CD4-positive, alpha-beta T cell treated with Interferon alpha-2 for 1 hour (primary cell): ENCODE measurements at regions not wholly inside any gene's neighbourhood (a gene's known extent, or its start where the extent isn't known, plus 50 kb on each side); places are given as distances from the start of the nearest gene placed in this dataset.
"Not testable (repeated sequence)": the region's sequence is repeated elsewhere in the genome, so short reads cannot be mapped to it uniquely, and the experiment has no call there.

Experiments
- DNase-seq, 2 donors: peaks; one replicate each; pipeline ENCODE4 v3.0.0-alpha.2; 2020 to 2022

DNA sequence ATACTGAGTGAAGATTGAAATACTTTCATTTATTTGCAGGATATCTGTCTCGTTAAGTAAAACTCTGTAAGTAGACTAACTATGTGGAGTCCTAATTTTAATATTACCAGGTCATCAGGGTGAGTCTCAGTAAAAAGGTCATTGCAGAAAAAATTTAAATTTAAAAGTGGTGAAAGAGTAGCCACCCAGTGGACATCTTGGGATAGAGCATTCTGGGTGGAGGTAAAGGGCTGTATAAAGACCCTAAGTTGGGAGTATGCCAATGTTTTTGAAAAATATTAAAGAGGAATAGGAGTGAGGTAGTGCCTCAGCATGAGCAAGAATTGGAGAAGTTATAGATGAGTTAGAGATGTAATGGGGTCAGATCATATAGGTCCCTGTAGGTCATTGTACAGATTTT lies 145.5 kb downstream of the HMHB1 start:
- no peak for DNase-seq

DNA sequence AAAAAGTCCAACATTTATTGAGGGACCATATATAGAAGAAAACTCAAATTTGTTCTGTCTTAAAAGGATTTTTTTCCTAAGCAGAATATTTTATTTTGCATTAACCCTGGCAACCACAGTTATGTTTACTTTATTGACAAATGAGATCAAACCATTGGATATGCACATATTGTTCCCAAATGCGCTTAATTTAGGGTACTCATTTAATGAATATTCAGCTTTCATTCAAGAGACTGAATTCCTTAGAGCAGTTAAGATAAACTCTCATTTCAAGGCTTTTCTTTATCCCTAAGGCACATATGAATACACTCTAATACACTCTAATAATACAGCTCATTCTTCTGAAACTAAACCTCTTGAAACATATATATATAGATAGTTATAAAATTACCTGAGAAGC lies 150.2 kb downstream of the HMHB1 start:
- DNase-seq, result no peak

DNA sequence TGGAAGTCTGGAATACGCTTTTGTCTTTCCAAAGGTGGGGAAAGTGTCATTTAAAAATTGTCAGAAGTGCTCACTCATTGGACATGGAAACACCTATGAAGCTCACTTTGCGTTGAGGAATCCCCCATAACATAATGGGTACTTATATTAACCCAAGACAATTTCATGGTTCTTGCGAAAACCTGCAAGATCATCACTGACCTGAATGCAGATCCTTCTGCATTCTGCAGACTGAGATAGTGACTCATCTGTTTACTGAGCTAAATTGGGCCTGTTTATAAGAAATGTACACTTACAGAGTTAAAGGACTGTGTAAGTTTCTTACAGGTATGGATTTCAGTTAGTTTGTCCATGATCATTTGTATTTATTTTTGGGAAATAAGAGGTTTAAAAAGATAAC lies 153.0 kb downstream of the HMHB1 start:
- no peak for DNase-seq

DNA sequence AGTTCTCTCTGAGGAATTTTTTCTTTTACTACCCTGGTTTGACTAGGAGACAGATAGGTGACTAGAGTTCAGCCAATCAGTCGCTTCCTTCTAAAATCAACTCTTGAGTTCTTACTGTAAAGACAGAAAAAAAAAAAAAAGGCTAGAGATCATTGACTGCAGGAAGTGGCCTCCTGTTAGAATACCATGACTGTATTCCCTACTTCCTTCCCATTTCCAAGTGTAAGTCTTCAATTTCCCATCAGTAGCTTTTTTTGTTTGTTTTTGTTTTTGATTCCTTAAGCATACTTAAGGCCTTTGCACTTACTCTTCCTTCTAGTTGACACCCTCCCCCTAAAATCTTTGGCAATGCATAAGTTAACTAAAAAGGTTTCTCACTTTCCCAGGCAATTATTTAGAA lies 154.3 kb downstream of the HMHB1 start:
- no peak for DNase-seq

DNA sequence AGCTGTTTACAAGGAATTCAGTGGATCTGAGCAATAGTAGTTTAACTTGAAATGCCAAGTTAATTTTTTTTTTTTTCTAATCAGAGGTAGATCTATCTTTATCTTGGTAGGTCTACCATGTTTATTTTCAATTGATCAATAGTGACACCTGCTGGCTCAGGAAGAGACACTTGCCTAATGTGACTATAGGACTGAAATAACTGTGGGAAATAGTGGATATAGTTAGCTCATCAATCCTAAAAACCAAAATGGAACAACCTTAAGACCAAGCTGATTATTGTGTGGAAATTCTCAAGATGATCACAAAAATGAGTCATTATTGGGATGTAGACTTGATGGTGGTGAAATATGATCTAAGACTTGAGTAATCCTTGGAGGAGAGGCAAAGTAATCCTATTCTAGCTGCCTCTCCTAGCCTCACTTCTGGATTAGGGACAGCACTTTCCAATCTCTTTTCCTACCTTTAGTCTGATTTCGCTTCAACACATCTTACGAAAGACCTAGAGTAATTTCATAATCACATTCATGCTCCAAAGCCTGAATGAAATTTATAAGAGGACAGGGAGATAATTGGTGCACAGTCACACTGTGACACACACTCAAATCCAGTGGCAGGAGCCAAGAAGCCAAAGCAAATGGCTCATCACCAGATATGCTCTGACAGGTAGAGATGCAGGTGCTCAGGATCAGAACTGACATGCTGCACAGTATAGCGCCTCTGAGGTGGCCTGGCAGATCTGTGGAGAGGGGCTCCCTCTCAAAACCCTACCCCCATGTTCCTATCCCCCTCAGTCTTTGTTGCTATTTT lies 156.3 kb downstream of the HMHB1 start:
- DNase-seq, result peak in 1 of 2 donors; percentile 44

DNA sequence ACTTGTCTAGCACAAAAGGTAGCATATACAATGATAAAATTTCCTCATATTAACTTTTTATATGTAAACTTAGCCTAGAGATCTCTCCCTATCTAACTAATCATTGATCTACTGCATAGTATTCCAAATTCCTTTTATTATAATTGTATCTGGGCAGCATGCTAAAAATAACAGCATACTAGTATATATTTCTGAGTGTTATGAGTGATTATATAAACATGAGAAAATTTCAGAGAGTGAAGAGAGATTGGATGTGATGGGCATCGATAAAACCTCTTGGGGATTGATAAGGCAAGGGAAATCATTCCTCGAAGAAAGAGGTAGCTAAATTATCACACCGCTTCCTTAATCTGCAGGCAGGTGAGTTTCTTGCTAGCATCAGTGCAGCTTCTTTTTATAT lies 158.2 kb downstream of the HMHB1 start:
- DNase-seq, result no peak

DNA sequence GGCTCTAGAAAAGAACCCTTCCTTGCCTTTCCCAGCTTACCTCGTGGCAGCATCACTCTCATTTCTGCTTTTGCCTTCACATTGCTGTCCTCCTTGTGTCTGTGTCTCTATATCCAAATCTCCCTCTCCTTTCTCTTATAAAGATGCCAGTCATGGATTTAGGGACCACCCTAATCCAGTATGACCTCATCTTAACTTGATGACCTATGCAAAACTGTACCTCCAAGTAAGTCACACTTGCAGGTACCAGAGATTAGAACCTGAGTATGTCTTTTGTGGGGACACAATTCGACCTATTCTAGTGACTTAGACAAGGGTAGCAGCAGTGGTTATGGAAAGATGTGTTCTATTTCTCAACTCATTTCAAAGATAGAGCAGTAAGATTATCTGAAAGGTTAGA lies 160.1 kb downstream of the HMHB1 start:
- no peak for DNase-seq

DNA sequence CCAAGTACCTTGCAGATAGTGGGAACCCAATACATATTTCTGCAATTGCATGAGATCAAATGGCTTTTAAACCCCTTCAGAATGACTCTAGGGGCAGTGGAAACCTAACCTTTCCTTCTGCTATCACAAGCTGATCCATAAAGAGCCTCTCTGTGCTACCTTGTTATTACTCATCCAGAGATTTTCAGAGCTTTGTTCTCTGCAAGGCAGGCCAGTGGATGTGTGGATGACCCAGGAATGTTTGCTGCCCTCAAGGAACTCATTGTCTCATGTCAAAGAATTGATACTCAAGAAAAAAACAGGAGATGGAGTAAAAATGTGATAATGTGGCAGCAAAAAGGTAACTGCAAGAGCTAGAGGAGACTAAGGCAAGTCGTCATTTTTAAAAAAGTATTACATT lies 164.1 kb downstream of the HMHB1 start:
- no peak for DNase-seq

DNA sequence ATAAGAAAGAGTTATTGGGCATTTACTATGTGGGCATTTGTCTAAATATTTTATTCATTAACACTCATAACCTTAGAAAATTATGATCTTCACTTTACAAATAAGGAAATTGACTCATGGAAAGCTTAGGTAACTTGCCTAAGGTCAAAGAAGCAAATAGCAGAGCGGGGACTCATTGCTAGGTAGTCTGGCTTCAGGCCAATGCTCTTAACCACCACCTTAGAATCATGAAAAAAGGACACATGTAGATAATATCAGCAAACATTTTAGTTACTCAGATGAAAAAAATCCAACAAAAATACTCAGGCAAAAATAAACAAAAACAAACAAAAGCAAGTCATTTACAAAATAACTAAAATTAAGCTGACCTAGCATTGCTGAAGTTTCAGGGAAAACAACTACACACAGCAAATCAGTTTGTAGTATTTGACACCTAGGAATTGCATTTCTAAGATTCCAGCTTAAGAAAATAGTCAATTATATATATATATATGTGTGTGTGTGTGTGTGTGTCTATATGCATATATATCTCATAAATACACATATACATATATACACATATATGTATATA lies 166.0 kb downstream of the HMHB1 start:
- no peak for DNase-seq

DNA sequence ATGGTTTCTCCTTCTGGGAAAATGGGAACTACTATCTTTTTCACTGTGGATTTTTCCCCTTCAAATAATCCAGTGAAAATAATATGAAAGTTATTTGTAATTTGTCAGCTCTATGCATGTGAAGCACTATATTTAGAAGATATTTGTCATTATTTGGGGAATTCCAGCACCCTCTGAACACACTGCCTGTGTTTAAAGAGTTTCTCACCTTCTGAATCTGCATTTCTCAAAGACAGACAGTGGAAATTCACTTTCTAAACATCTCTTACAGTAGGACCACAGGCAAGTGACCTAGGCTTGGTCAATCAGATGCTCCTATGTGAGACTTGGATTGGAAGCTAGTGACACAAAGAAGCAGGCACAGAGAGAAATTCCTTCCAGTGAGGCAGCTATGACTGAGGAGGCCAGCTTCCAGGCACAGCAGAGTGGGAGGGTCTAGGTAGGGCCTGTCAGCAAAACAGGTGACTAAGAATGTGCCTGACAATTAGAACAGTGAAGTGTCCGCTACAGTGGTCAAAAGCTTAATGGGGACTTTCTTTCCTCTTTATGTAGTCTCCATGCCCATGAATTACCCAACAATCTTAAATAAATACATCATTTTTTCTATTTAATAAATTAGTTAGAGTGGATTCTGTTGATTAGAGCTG lies 167.2 kb downstream of the HMHB1 start:
- DNase-seq, result no peak

DNA sequence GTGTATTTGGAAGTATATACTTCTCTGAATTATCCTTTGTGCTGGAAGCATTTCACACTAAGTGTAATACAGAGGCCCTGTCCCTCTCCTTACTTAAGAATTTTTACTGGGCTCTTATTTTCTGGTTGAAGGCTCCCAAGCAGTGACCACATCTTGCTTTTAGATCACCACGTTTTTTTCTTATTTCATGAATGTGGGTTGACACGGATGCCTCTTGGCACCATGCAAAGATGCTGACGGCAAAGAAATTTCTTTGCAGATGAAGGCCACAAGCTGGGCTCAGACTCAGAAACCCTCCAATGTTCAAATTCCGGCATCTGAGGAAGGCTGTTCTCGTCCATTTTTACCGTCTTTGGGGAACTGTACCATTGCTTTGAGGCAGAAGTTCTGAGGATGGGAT lies 168.5 kb downstream of the HMHB1 start:
- no peak for DNase-seq

DNA sequence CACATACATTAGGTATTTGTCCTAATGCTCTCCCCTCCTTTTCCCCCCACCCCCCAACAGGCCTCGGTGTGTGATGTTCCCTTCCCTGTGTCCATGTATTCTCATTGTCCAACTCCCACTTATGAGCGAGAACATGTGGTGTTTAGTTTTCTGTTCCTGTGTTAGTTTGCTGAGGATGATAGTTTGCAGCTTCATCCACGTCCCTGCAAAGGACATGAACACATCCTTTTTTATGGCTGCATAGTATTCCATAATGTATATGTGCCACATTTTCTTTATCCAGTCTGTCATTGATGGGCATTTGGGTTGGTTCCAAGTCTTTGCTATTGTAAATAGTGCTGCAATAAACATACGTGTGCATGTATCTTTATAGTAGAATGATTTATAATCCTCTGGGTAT lies 171.0 kb downstream of the HMHB1 start:
- not testable (repeated sequence) for DNase-seq

DNA sequence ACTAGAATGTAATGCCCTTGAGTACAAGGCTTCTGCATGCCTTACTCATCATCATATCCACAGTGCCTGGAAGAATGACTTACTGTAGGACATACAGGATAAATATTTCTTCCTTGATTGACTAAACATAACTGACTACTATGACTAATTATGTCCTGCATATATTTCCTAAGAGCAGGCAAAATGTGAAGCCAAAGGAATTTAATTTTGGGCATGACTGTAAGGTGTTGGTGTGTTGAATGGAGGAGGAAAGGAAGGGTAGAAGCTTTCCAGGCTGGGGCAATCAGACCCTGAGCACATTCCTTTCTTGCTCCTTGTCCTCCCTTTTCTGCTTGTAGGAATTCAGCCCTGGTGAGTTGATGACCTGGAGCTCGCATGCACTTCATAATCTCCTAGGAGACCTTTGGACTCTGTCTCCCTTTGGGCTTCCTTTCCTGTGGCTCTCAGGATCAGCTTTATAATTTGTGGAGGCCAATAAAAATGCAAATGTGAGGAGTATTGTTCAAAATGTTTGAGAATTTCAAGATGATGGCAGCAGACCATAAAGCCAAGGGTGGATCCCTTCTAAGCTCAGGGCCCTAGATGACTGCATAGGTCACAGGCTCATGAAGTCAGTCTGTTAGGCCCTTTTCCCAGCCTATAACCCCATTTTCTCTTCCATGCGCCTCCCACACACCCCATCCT lies 174.0 kb downstream of the HMHB1 start:
- no peak for DNase-seq

DNA sequence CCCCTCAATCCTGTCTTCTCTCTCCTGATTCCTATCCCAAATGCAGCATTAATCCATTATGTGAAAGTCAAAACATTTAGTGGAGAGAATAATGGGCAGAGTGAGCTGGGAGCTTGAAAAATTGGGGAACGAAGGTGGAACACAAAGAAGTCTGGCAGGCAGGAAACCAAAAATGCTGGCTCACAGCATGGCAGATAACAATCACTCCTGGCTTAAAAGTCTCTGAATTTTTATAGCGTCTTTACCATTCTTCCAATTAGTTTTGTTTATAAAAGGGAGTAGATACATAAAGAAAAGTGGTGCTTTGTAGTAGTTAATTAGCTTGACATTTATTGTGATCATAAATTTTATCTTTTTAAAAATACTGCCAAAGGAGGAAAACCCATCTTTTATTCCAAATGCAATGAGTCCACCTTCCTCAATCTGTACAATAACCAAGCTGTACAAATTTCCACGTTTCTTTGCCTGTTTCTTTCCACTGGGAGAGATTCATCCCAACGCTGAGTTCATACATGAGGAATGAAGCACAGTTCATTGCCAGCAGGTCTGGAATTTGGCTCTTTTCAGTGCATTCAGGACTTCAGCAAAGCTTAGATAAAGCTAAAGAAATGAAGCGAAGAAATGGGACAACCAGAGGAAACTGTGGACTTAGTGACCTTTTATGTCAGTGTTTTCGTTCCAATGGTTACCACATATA lies 174.7 kb downstream of the HMHB1 start:
- no peak for DNase-seq

DNA sequence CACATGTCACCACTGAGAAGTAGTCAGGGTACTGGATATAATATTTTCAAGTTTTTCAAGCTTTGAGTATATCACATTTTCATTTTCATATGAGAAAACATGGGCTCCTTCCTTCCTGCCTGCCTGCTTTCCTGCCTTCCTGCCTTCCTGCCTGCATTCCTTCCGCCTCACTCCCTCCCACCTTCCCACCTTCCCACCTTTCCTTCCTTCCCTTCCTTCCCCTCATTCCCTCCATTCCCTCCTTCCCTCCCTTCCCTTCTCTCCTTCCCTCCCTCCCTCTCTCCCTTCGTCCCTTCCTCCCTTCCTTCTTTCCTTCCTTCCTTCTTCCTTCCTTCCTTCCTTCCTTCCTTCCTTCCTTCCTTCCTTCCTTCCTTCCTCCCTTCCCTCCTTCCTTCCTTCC lies 175.3 kb downstream of the HMHB1 start:
- DNase-seq, result no peak

DNA sequence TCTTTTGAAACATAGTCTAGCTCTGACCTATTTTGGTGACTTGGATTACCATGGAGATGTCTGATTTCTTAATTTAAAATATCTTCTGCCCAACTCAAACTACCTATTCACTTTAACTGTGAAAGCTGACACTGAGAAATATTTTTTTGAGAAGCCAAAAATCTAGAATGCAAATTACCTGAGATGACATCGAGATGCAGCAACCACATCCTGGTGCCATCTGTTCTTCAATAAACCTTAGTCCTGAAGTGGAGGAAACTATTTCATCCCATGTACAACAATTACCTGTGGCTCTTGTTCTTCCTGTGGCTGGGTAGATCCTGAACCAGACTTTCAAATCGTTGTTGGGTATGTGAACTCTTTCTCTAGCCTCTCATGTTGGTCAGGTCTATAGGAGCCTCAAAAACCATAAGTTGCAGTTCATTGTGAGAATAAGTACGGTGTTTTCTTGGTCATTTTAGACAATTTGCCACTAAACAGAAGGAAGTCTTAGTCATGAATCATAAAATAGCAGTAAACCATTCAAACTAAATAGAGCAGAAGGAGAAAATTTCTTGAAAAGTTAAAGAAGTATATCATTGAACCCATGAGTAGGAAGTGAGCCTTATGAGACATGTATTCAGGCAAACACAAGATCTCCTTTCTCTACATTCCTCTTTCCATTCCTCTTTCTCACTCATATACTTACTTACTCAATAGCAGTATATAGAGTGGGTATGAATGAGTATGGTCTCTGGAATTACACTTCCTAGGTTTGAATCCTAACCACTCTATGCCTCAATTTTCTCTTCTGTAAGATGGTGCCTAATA lies 176.0 kb downstream of the HMHB1 start:
- DNase-seq, result no peak

DNA sequence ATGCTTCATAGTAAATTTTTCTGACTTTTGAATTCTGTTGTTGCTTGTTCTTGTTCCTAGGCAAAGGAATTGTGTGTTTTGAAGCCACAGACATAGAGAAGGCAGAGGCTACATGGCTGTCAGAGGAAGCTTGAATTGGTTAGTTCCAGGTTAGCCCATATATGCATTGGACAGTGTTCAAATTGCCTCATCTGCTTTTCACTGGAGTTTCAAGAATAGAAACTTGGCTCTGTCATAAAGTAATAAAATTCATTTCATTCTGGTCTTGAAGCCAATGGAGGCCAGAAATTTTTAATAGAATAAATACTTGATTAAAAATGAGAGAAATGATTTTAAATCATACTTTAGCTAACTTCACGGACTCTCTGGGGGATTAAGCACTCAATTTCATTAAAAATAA lies 178.0 kb downstream of the YIPF5 start:
- DNase-seq, result no peak

DNA sequence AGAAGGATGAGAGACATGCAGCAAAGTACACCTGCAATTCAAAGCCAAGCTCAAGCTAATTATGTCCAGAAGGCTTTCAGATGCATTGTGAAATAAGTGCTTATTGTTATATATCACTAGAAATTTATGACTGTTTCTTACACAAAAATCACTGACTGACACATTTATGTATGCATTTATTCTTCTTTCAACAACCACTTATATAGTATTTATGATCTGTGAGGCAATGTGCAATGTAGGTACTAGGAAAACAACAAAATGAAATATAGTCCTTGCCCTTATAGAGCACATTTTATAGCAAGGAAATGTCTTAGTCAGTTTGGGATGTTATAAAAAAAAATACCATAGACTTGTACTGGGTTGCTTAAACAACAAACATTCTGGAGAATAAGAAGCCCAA lies 167.6 kb downstream of the YIPF5 start:
- DNase-seq, result no peak

DNA sequence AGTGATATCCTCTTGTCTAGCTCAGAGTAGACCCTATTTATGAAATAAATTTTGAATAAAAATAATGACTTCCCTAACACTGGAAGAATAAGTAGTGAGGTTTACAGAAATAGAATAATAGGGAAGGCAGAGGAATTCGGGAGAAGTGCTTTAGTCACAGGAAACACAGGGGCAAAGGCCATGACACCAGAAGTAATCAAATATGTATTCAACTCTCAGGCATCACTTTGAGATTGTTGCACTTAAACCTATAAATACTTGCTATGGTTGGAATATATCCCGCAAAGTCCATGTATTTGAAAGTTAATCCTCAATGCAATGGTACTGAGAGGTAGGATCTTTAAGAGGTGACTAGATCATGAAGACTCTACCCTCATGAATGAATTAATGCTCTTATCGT lies 166.8 kb downstream of the YIPF5 start:
- no peak for DNase-seq

DNA sequence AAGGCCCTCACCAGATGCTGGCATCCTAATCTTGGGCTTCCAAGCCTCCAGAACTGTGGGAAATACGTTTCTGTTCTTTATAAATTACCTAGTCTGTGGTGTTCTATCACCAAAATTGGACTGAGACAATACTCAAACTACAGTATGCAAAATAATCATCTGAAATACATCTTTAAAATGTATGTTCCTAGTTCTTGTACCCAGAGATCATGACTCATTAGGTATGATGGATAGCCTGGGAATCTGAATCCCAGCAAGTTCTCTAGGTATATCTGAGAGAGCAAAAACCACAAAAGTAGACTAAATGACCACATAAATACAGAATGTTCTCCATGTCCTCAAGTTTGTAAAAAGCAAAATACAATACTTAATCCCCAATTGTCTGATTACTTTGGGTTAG lies 166.3 kb downstream of the YIPF5 start:
- no peak for DNase-seq

DNA sequence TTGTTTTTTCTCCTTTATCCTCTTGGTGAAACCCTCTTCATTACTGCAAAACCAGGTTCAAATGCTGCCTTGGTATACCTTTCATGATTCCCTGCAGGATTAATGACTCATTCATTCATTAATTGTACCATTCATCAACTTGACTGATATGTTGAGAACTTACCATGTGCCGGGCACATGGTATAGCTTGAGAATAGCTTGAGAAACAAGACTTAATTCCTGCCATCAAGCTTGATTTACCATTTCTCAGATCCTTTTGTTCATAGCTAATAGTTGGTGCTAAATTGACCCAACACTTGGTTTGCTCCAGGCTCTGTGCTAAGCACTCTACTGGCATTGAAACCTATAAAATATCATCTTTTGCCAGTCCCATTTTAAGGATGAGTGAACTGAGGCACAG lies 165.7 kb downstream of the YIPF5 start:
- DNase-seq, result no peak

DNA sequence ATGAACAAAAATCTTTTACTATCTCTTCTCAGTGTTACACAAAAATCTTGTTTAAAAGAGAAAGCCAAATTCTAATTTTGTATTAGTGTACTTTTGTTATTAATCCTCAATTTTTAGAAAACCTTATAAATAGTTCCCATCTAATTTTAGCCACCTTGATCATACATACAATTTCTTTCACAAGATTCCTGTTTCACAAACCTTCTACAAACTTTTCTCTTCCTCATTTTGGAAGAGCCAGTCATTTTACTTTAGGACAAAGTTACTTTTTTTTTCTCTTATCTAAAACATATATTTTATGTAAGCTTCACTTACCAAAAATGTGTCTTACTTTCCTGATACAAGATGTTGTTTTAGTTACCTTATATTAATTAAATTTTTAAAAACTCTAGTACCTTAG lies 161.3 kb downstream of the YIPF5 start:
- DNase-seq, result no peak
